GM19397 (cell line): ENCODE measurements at regions not wholly inside any gene's neighbourhood (a gene's known extent, or its start where the extent isn't known, plus 50 kb on each side); places are given as distances from the start of the nearest gene placed in this dataset.

Experiments
- ATAC-seq: cut with Tn5 transposase; IDR thresholded peaks from one replicate; pipeline ENCODE4 v1.9.1; 2021; ENCODE audit warnings: mild to moderate bottlenecking, moderate library complexity; ENCODE audit not compliant: unreplicated experiment

- no peak for ATAC-seq
Observed at GRCh38 chr6:6518631-6519427, 69.7 kb upstream of the LY86 start.

GRCh38 chr6:6521961-6522482 lies 66.5 kb upstream of the LY86 start:
- no peak for ATAC-seq

GRCh38 chr6:6522709-6523108 lies 65.8 kb upstream of the LY86 start:
- ATAC-seq: no peak

- no peak for ATAC-seq
Observed at GRCh38 chr6:6524951-6525350, 63.6 kb upstream of the LY86 start.

GRCh38 chr6:6525933-6526332 lies 62.6 kb upstream of the LY86 start:
- ATAC-seq: no peak

GRCh38 chr6:6529275-6529674 lies 59.2 kb upstream of the LY86 start:
- no peak for ATAC-seq

- ATAC-seq: no peak
Observed at GRCh38 chr6:6533176-6533575, 55.3 kb upstream of the LY86 start.

- no peak for ATAC-seq
Observed at GRCh38 chr6:6534399-6534798, 54.1 kb upstream of the LY86 start.

- no peak for ATAC-seq
Observed at GRCh38 chr6:6537488-6538260, 50.8 kb upstream of the LY86 start.

GRCh38 chr6:6538261-6538660 lies 50.3 kb upstream of the LY86 start:
- ATAC-seq: no peak
